Esophagus muscularis mucosa (tissue), 4 donors: ENCODE measurements at regions not wholly inside any gene's neighbourhood (a gene's known extent, or its start where the extent isn't known, plus 50 kb on each side); places are given as distances from the start of the nearest gene placed in this dataset.

Source experiments
- DNase-seq: peaks from one replicate; pipeline ENCODE4 v3.0.0-alpha.2; 2017; ENCODE audit errors: extremely low spot score
- H3K27ac ChIP-seq, 4 donors: fragments of 200-600 bp; sonication (generic); replicated peaks in 1 of 4; 1 replicate in 3 of 4; 2 replicates in 1 of 4; pipeline ENCODE4 v1.5.1; 2016 to 2019; ENCODE audit warnings: mild to moderate bottlenecking in 1 of 4
- H3K27me3 ChIP-seq, 4 donors: fragments of 200-600 bp; sonication (generic); one replicate each; pipeline versions ENCODE4 v1.5.1 to v1.6.0; 2016 to 2019
- H3K36me3 ChIP-seq, 4 donors: fragments of 200-600 bp; sonication (generic); one replicate each; pipeline ENCODE4 v1.5.1; 2016 to 2019
- H3K4me1 ChIP-seq, 4 donors: fragments of 200-600 bp; sonication (generic); one replicate each; pipeline ENCODE4 v1.5.1; 2016 to 2019
- H3K4me3 ChIP-seq, 4 donors: fragments of 200-600 bp; sonication (generic); 1 replicate in 2 of 4; 2 replicates in 2 of 4; pipeline ENCODE4 v1.5.1; 2016 to 2019; ENCODE audit warnings: mild to moderate bottlenecking in 4 of 4, moderate library complexity in 1 of 4
- H3K9me3 ChIP-seq, 4 donors: fragments of 200-600 bp; sonication (generic); 1 replicate in 3 of 4; 2 replicates in 1 of 4; pipeline ENCODE4 v1.5.1; 2016 to 2019
- CTCF ChIP-seq, 3 experiments: fragments of 200-600 bp in 2 of 3; fragments of 450-650 bp in 1 of 3; sonication (generic) in 2 of 3; IDR thresholded peaks; one replicate each; pipeline ENCODE4 v1.5.1; 2017 to 2019; ENCODE audit warnings: antibody characterized with exemption in 3 of 3, mild to moderate bottlenecking in 2 of 3, moderate library complexity in 1 of 3
- EP300 ChIP-seq: sonication (generic); formaldehyde crosslinking; IDR thresholded peaks from one replicate; pipeline ENCODE4 v1.6.1; 2017; ENCODE audit warnings: antibody characterized with exemption
- POLR2A ChIP-seq: fragments of 450-650 bp; IDR thresholded peaks from one replicate; pipeline ENCODE4 v1.6.1; 2017; ENCODE audit warnings: antibody characterized with exemption, moderate library complexity, mild to moderate bottlenecking, low read depth
- POLR2AphosphoS5 ChIP-seq, 2 donors: sonication (generic); formaldehyde crosslinking; IDR thresholded peaks; one replicate each; pipeline ENCODE4 v1.6.1; 2017; ENCODE audit warnings: antibody characterized with exemption in 2 of 2
- WGBS: methylation state at CpG from one replicate; pipeline ENCODE4 v1.1.5; 2018; 5-methylcytosine and 5-hydroxymethylcytosine counted together
- intact Hi-C: fragments of 100-400 bp; cut with DNase I; formaldehyde crosslinking; loops from one replicate; pipeline ENCODE4 v1.15.1; 2023

GRCh38 chr2:16068552-16068940, 128.2 kb downstream of the MYCN start:
- intact Hi-C loops, result no loop called here

GRCh38 chr2:16067866-16068551, 127.7 kb downstream of the MYCN start:
- H3K4me3 ChIP-seq, result no peak overlapping the region
- no peak for DNase-seq
- WGBS, result 84% methylated on average over 7 of the region's 11 CpGs
- no peaks in the 10 kb centered on the region for H3K4me1 ChIP-seq
- no peaks in the 10 kb centered on the region for H3K36me3 ChIP-seq
- no peak overlapping the region for H3K27ac ChIP-seq
- H3K9me3 ChIP-seq, result peaks cover 0 to 5% (median under 1%) of the 10 kb centered on the region in 4 donors
- no peaks in the 10 kb centered on the region for H3K27me3 ChIP-seq
- intact Hi-C loops, result no loop called here
- TF ChIP-seq CTCF (IDR thresholded peaks at IDR 0.05) (no peak), POLR2AphosphoS5 (IDR thresholded peaks at IDR 0.05) (no peak), POLR2A (no peak), EP300 (no peak)

More at GRCh38 chr2:16068552-16068940, 128.2 kb downstream of the MYCN start:
- Histone ChIP-seq H3K4me3 (no peak overlapping the region), H3K27ac (no peak overlapping the region), H3K4me1 (no peaks in the 10 kb centered on the region), H3K36me3 (no peaks in the 10 kb centered on the region), H3K9me3 (no peaks in the 10 kb centered on the region), H3K27me3 (no peaks in the 10 kb centered on the region)
- no peak for DNase-seq
- WGBS, result 85% methylated on average over 3 of the region's 3 CpGs
- no peak for TF ChIP-seq POLR2A
- TF ChIP-seq CTCF (IDR thresholded peaks at IDR 0.05), result no peak
- no peak for TF ChIP-seq EP300
- no peak for TF ChIP-seq POLR2AphosphoS5 (IDR thresholded peaks at IDR 0.05)

- 79% methylated on average over 5 of the region's 5 CpGs for WGBS
- Histone ChIP-seq H3K9me3 (peaks cover 0 to 6% (median 2%) of the 10 kb centered on the region in 4 donors), H3K27ac (no peak overlapping the region), H3K4me3 (no peak overlapping the region), H3K36me3 (no peaks in the 10 kb centered on the region), H3K27me3 (no peaks in the 10 kb centered on the region), H3K4me1 (no peaks in the 10 kb centered on the region)
- intact Hi-C loops, result no loop called here
- TF ChIP-seq POLR2A (no peak), EP300 (no peak), POLR2AphosphoS5 (IDR thresholded peaks at IDR 0.05) (no peak), CTCF (IDR thresholded peaks at IDR 0.05) (no peak)
- no peak for DNase-seq
Measured at GRCh38 chr2:16067444-16067843, 127.1 kb downstream of the MYCN start.

- 82% methylated on average over 10 of the region's 10 CpGs for WGBS
- Histone ChIP-seq H3K9me3 (peaks cover 0 to 6% (median 2%) of the 10 kb centered on the region in 4 donors), H3K27me3 (no peaks in the 10 kb centered on the region), H3K4me3 (no peak overlapping the region), H3K4me1 (no peaks in the 10 kb centered on the region), H3K36me3 (no peaks in the 10 kb centered on the region), H3K27ac (no peak overlapping the region)
- intact Hi-C loops, result no loop called here
- no peak for DNase-seq
- TF ChIP-seq EP300, result no peak
- TF ChIP-seq POLR2A, result no peak
- TF ChIP-seq POLR2AphosphoS5 (IDR thresholded peaks at IDR 0.05), result no peak
- no peak for TF ChIP-seq CTCF (IDR thresholded peaks at IDR 0.05)
Measured at GRCh38 chr2:16067037-16067406, 126.7 kb downstream of the MYCN start.
